22Rv1 (cell line): ENCODE measurements at regions not wholly inside any gene's neighbourhood (a gene's known extent, or its start where the extent isn't known, plus 50 kb on each side); places are given as distances from the start of the nearest gene placed in this dataset.
"Not testable (repeated sequence)": the region's sequence is repeated elsewhere in the genome, so short reads cannot be mapped to it uniquely, and the experiment has no call there.

Experiments used
- H3K27ac ChIP-seq: fragments of 450-650 bp; 2 replicates; pipeline ENCODE4 v1.5.1; 2017
- ZFX ChIP-seq: fragments of 450-650 bp; IDR thresholded peaks from 2 replicates; pipeline ENCODE4 v1.6.1; 2017; ENCODE audit warnings: antibody characterized with exemption, borderline replicate concordance
- TF ChIP-seq, protein P1 (sequence below): fragments of 450-650 bp; IDR thresholded peaks from 2 replicates; pipeline ENCODE4 v1.5.1; 2017; ENCODE audit warnings: mild to moderate bottlenecking

DNA sequence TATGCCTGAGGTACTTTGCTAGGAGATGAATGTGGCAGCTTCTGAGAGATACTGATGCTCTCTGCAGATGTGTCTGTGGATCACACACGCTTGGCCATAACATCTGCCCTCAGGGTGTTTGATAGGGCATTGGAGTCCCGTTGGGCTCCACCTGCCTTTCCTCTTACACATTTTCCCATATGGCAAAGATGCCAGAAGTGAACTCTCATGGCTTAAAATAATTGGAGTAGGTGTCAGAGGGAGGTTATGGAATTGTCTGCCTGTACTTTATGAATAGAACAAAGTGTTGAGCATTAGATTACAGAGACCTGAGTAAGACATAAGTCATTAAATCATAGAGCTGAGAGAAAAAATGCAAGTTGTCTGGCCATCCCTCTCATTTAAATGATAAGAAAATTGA, 75.3 kb upstream of the PNPT1 start:
- no peak overlapping the region for H3K27ac ChIP-seq
- no peak for TF ChIP-seq ZFX
- TF ChIP-seq, protein P1, sequence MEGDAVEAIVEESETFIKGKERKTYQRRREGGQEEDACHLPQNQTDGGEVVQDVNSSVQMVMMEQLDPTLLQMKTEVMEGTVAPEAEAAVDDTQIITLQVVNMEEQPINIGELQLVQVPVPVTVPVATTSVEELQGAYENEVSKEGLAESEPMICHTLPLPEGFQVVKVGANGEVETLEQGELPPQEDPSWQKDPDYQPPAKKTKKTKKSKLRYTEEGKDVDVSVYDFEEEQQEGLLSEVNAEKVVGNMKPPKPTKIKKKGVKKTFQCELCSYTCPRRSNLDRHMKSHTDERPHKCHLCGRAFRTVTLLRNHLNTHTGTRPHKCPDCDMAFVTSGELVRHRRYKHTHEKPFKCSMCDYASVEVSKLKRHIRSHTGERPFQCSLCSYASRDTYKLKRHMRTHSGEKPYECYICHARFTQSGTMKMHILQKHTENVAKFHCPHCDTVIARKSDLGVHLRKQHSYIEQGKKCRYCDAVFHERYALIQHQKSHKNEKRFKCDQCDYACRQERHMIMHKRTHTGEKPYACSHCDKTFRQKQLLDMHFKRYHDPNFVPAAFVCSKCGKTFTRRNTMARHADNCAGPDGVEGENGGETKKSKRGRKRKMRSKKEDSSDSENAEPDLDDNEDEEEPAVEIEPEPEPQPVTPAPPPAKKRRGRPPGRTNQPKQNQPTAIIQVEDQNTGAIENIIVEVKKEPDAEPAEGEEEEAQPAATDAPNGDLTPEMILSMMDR, result no peak

DNA sequence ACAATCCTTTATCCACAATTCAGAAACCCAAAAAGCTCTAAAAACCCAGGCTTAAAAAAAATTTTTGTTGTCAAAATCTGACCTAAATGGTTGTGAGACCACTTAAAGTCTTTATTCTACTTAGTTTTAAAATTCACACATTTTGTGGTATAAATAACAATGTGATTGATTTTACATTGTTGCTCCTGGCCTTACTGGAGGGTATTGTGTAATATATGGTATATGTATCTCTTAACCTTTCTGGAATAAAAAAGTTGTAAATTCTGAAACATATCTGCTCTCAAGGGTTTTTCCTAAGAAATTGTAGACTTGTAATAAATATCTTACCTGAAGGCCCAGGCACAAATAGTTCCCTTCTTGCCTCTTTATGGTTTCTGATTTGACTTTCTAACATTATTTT, 73.3 kb upstream of the PNPT1 start:
- no peak overlapping the region for H3K27ac ChIP-seq
- TF ChIP-seq, protein P1, result no peak
- TF ChIP-seq ZFX, result no peak

- H3K27ac ChIP-seq, result not testable (repeated sequence)
Observed at GRCh38 chr2:55765708-55766107, 72.1 kb upstream of the PNPT1 start.

- TF ChIP-seq, protein P1, result no peak
- no peak for TF ChIP-seq ZFX
- no peak overlapping the region for H3K27ac ChIP-seq
Observed at GRCh38 chr2:55763721-55764120, 70.1 kb upstream of the PNPT1 start.

- TF ChIP-seq, protein P1, result no peak
- no peak for TF ChIP-seq ZFX
- H3K27ac ChIP-seq, result no peak overlapping the region
Observed at GRCh38 chr2:55761526-55761925, 67.9 kb upstream of the PNPT1 start.

GRCh38 chr2:55761024-55761423, 67.4 kb upstream of the PNPT1 start:
- TF ChIP-seq ZFX, result no peak
- TF ChIP-seq, protein P1, result no peak
- H3K27ac ChIP-seq, result no peak overlapping the region

DNA sequence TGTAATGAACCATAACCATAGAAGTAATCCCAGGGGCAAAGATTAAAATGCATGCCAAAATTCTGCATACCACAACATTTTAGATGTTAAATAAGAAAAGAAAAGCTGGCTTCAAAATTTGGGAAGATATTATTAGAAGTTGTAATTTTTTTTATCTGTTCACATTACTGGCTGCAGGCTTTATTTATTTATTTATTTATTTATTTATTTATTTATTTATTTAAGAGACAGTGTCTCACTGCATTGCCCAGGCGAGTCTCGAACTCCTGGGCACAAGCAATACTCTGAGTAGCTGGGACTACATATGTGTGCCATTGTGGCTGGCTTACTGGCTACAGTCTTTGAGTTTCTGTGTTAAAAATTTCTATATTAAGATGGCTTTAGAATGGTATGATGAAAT, 66.5 kb upstream of the PNPT1 start:
- TF ChIP-seq, protein P1, result no peak
- no peak for TF ChIP-seq ZFX
- H3K27ac ChIP-seq, result no peak overlapping the region

GRCh38 chr2:55759271-55759921, 65.8 kb upstream of the PNPT1 start:
- TF ChIP-seq, protein P1, result no peak
- no peak for TF ChIP-seq ZFX
- H3K27ac ChIP-seq, result no peak overlapping the region
